ENCODE measurements at regions not wholly inside any gene's neighbourhood (a gene's known extent, or its start where the extent isn't known, plus 50 kb on each side); places are given as distances from the start of the nearest gene placed in this dataset.

GRCh38 chr9:96168882-96169281, 133.1 kb downstream of the HSD17B3 start:
- no peaks in the 10 kb centered on the region for H3K27me3 ChIP-seq (ENCODE audit: low read depth)
- no peak for TF ChIP-seq CTCF (IDR thresholded peaks at IDR 0.05)
- no peaks in the 10 kb centered on the region for H3K36me3 ChIP-seq
- no peaks in the 10 kb centered on the region for H3K9me3 ChIP-seq
- no peaks in the 10 kb centered on the region for H3K4me1 ChIP-seq
- intact Hi-C loops (cut with DNase I): no loop called here
- H3K4me3 ChIP-seq: no peak overlapping the region
- no peak overlapping the region for H3K27ac ChIP-seq
- ATAC-seq (no peak), DNase-seq (no peak)

GRCh38 chr9:96167011-96167410, 135.0 kb downstream of the HSD17B3 start:
- no peak overlapping the region for H3K27ac ChIP-seq
- intact Hi-C loops (cut with DNase I): no loop called here
- no peaks in the 10 kb centered on the region for H3K36me3 ChIP-seq
- ATAC-seq (no peak), DNase-seq (no peak)
- H3K9me3 ChIP-seq: no peaks in the 10 kb centered on the region
- no peak overlapping the region for H3K4me3 ChIP-seq
- H3K27me3 ChIP-seq (ENCODE audit: low read depth): no peaks in the 10 kb centered on the region
- no peaks in the 10 kb centered on the region for H3K4me1 ChIP-seq
- TF ChIP-seq CTCF (IDR thresholded peaks at IDR 0.05): no peak

- ATAC-seq (no peak), DNase-seq (no peak)
- Histone ChIP-seq H3K4me1 (no peaks in the 10 kb centered on the region), H3K27me3 (ENCODE audit: low read depth) (no peaks in the 10 kb centered on the region), H3K9me3 (no peaks in the 10 kb centered on the region), H3K27ac (no peak overlapping the region), H3K36me3 (no peaks in the 10 kb centered on the region), H3K4me3 (no peak overlapping the region)
- intact Hi-C loops (cut with DNase I): no loop called here
- no peak for TF ChIP-seq CTCF (IDR thresholded peaks at IDR 0.05)
These were observed 137.7 kb downstream of the HSD17B3 start for GRCh38 chr9:96164268-96164683.

- Histone ChIP-seq H3K27ac (no peak overlapping the region), H3K27me3 (ENCODE audit: low read depth) (no peaks in the 10 kb centered on the region), H3K4me3 (no peak overlapping the region), H3K36me3 (no peaks in the 10 kb centered on the region), H3K4me1 (no peaks in the 10 kb centered on the region), H3K9me3 (no peaks in the 10 kb centered on the region)
- no peak for DNase-seq
- no peak for TF ChIP-seq CTCF (IDR thresholded peaks at IDR 0.05)
- intact Hi-C loops (cut with DNase I): no loop called here
- ATAC-seq: no peak
These were observed 138.3 kb downstream of the HSD17B3 start for GRCh38 chr9:96163712-96164111.

- no peak for TF ChIP-seq CTCF (IDR thresholded peaks at IDR 0.05)
- Histone ChIP-seq H3K4me3 (no peak overlapping the region), H3K27me3 (ENCODE audit: low read depth) (no peaks in the 10 kb centered on the region), H3K27ac (no peak overlapping the region), H3K9me3 (no peaks in the 10 kb centered on the region), H3K36me3 (no peaks in the 10 kb centered on the region), H3K4me1 (no peaks in the 10 kb centered on the region)
- ATAC-seq (no peak), DNase-seq (no peak)
- intact Hi-C loops (cut with DNase I): no loop called here
These were observed 138.8 kb downstream of the HSD17B3 start for GRCh38 chr9:96163161-96163560.

GRCh38 chr9:96161819-96162218, 140.2 kb downstream of the HSD17B3 start:
- Histone ChIP-seq H3K36me3 (no peaks in the 10 kb centered on the region), H3K27ac (no peak overlapping the region), H3K4me1 (no peaks in the 10 kb centered on the region), H3K9me3 (no peaks in the 10 kb centered on the region), H3K4me3 (no peak overlapping the region), H3K27me3 (ENCODE audit: low read depth) (no peaks in the 10 kb centered on the region)
- DNase-seq: no peak
- intact Hi-C loops (cut with DNase I): no loop called here
- no peak for TF ChIP-seq CTCF (IDR thresholded peaks at IDR 0.05)
- ATAC-seq: no peak
